Fibroblast of mammary gland (primary cell): ENCODE measurements at regions not wholly inside any gene's neighbourhood (a gene's known extent, or its start where the extent isn't known, plus 50 kb on each side); places are given as distances from the start of the nearest gene placed in this dataset.
"Not testable (repeated sequence)": the region's sequence is repeated elsewhere in the genome, so short reads cannot be mapped to it uniquely, and the experiment has no call there.

ENCODE experiments used
- DNase-seq: peaks from one replicate; pipeline ENCODE4 v3.0.0-alpha.2; 2010; ENCODE audit warnings: low read depth
- H3K4me3 ChIP-seq: 2 replicates; pipeline ENCODE4 v1.5.1; 2011; ENCODE audit warnings: low read depth, mild to moderate bottlenecking, low read length, moderate library complexity; ENCODE audit not compliant: control insufficient read depth
- TF ChIP-seq, protein P1 (sequence below): conservative IDR thresholded peaks from 2 replicates; pipeline ENCODE4 v1.5.1; 2011; ENCODE audit warnings: low read depth, low read length, inconsistent platforms; ENCODE audit not compliant: control insufficient read depth, insufficient read depth

DNA sequence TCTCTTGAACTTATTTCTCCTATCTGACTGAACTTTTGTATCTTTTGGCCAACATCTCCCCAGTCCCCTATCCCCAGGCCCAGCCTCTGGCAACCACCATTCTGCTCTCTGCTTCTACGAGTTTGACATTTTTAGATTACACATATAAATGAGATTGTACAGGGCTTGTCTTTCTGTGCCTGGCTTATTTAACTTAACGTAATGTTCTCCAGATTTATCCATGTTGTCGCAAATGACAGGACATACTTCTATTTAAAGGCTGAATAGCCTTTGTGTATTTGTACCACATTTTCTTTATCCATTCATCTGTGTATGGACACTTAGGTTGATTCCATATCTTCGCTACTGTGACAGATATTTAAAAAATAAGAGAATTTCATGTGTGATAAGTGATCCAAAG is 98.6 kb downstream of the LSMEM1 start:
- TF ChIP-seq, protein P1, sequence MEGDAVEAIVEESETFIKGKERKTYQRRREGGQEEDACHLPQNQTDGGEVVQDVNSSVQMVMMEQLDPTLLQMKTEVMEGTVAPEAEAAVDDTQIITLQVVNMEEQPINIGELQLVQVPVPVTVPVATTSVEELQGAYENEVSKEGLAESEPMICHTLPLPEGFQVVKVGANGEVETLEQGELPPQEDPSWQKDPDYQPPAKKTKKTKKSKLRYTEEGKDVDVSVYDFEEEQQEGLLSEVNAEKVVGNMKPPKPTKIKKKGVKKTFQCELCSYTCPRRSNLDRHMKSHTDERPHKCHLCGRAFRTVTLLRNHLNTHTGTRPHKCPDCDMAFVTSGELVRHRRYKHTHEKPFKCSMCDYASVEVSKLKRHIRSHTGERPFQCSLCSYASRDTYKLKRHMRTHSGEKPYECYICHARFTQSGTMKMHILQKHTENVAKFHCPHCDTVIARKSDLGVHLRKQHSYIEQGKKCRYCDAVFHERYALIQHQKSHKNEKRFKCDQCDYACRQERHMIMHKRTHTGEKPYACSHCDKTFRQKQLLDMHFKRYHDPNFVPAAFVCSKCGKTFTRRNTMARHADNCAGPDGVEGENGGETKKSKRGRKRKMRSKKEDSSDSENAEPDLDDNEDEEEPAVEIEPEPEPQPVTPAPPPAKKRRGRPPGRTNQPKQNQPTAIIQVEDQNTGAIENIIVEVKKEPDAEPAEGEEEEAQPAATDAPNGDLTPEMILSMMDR = no peak
- no peak for DNase-seq
- H3K4me3 ChIP-seq = no peak overlapping the region

DNA sequence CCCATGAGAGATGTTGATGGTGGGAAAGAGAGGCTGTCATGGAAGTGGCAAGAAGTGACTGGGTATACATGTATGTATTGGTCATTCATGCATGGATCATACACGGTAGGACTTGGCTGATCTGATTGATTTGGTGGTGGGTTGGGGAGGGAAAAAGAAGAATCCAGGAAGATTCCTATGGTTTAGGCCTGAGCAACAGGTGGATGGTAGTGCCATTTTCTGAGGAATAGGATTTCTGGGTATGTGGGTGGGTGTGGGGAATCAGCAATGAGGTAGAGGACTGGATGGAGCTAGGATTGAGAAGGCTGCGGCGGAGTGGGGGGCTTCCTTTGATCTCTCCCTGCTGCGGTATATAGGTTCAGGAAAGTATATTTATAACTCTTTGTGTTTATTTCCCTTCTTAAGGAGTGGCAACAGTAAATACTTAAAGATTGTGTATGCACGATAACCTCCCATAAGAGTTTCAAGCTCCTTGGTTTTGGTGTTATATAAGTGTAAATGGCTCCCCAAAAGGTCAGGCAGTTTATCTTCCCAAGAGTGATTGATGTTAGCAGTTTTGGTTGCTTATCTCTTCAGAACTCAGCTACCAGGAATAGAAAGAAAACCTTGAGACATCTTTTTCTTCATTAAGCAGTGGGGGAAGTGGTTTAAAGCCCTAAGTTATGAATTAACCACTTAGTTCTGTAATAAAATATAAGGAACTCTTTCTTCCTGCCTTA is 100.1 kb downstream of the LSMEM1 start:
- TF ChIP-seq, protein P1 = no peak
- no peak for DNase-seq
- no peak overlapping the region for H3K4me3 ChIP-seq

DNA sequence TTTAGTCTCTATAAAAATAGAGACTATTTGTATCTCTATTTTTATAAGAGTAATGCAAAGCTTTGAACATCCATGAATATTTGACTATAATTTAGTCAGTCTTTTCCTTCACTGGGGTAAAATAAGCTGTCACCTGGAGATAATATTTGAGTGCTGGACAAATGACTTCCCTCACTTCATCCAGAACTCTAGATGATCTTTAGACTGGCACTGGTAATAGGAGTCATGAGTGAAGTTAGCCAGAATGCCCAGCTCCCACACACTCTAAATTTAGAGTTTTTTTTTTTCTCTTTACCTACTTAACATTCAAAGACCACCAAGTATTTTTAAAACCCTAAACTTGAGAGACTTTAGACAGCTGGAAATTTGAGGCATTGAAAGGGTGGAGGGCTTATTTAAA is 100.7 kb downstream of the LSMEM1 start:
- H3K4me3 ChIP-seq = no peak overlapping the region
- TF ChIP-seq, protein P1 = no peak
- no peak for DNase-seq

DNA sequence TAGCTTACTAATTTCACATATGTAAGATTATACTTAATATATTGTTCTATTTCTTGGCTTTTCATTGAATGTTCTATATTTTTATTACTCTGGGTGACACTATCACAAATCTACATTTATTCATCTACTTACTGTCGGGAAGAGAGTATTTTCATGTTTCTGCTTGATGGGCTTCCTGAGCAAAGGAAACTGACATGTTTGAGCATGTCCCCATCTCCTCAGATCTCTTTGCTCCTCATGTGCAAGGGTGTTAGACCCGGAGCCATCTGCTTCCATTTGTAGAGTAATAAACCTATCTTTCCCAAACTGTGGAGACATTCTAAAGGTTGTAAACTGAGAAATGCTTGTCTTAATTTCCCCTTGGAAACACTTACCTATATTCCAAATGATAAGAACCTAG is 103.5 kb downstream of the LSMEM1 start:
- TF ChIP-seq, protein P1 = no peak

DNA sequence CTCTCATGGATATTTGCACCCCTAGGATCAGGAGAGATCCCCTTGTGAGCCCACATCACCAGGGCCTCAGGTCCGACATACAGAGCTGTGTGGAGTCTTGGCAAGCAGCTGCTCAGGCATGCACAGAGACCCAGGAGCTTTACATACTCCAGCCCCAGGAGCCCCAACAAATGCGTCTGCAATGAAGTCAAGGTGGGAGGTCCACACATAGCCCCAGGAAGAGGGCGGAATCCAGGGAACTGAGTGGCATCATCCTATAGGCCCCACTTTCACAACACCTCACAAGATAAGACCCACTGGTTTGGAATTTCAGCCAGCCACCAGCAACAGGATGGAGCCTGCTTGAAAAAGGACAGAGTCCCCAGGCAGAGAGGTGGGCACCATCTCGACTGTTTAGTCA is 106.7 kb downstream of the LSMEM1 start:
- no peak overlapping the region for H3K4me3 ChIP-seq
- no peak for DNase-seq
- TF ChIP-seq, protein P1 = no peak

More for the DNA sequence above, 103.5 kb downstream of the LSMEM1 start:
- DNase-seq = no peak
- H3K4me3 ChIP-seq = no peak overlapping the region

DNA sequence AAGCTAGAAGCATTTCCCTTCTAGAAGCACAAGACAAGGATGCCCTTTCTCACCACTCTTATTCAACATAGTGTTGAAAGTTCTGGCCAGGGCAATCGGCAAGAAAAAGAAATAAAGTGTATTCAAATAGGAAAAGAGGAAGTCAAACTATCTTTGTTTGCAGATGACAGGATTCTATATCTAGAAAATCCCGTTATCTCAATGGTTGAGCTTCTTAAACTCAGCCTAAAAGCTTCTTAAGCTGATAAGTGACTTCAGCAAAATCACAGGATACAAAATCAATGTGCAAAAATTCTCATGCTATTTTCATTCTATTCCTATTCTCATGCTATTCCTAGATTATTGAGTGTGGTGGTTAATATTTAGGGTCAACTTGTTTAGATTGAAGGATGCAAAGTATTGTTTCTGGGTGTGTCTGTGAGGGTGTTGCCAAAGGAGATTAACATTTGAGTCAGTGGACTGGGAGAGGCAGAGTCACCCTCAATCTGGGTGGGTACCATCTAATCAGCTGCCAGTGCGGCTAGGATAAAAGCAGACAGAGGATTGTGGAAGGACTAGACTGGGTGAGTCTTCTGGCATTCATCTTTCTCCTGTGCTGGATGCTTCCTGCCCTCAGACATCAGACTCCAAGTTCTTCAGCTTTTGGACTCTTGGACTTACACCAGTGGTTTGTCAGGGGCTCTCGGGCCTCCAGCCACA is 111.9 kb downstream of the LSMEM1 start:
- H3K4me3 ChIP-seq, DNase-seq: not testable (repeated sequence)

DNA sequence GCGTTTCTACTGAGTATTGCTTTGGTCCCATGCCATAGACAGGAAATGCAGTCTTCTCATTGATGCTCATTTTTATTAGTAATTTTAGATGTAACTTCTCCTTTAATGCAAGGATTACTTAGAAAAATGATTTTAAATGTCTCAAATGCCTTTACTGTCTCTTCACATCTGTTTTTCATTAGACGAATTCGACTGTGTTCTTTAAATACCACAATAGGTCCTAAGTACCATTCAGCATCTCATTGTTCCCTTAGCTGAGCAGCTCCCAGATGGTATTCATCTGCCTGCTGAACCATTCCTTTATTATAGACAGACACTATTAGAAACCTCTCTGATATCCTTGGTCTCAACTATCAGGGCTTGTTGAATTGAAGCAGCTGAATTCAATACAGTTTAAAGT is 113.6 kb downstream of the LSMEM1 start:
- no peak overlapping the region for H3K4me3 ChIP-seq
- TF ChIP-seq, protein P1 = no peak
- DNase-seq = peak; percentile 78
